Uterus (tissue), 3 donors: ENCODE measurements at regions not wholly inside any gene's neighbourhood (a gene's known extent, or its start where the extent isn't known, plus 50 kb on each side); places are given as distances from the start of the nearest gene placed in this dataset.

Source experiments
- DNase-seq, 2 donors: peaks; one replicate each; pipeline ENCODE4 v3.0.0-alpha.2; 2019 to 2020
- H3K27ac ChIP-seq, 2 donors: fragments of 200-600 bp; sonication (generic); 1 replicate in 1 of 2; 2 replicates in 1 of 2; pipeline ENCODE4 v1.5.1; 2016 to 2018
- H3K27me3 ChIP-seq, 2 donors: fragments of 200-600 bp; sonication (generic); one replicate each; pipeline ENCODE4 v1.5.1; 2018 to 2019; ENCODE audit warnings: control low read depth in 1 of 2
- H3K36me3 ChIP-seq, 2 donors: fragments of 200-600 bp; sonication (generic); one replicate each; pipeline ENCODE4 v1.5.1; 2019; ENCODE audit warnings: control low read depth in 1 of 2
- H3K4me1 ChIP-seq, 2 donors: fragments of 200-600 bp; sonication (generic); one replicate each; pipeline ENCODE4 v1.5.1; 2018 to 2019; ENCODE audit warnings: control low read depth in 1 of 2
- H3K4me3 ChIP-seq, 2 donors: fragments of 200-600 bp; sonication (generic); 1 replicate in 1 of 2; 2 replicates in 1 of 2; pipeline ENCODE4 v1.5.1; 2018 to 2019; ENCODE audit warnings: mild to moderate bottlenecking in 1 of 2
- H3K9me3 ChIP-seq, 2 donors: fragments of 200-600 bp; sonication (generic); one replicate each; pipeline ENCODE4 v1.5.1; 2019; ENCODE audit warnings: control low read depth in 1 of 2
- CTCF ChIP-seq, 4 experiments: fragments of 200-600 bp in 2 of 4; fragments of 450-650 bp in 2 of 4; sonication (generic) in 2 of 4; IDR thresholded peaks; one replicate each; pipeline ENCODE4 v1.5.1; 2016 to 2019; ENCODE audit warnings: antibody characterized with exemption in 4 of 4, mild to moderate bottlenecking in 2 of 4, moderate library complexity in 1 of 4
- POLR2A ChIP-seq, 2 donors: fragments of 450-650 bp; IDR thresholded peaks; one replicate each; pipeline ENCODE4 v1.6.1; 2016; ENCODE audit warnings: antibody characterized with exemption in 2 of 2, mild to moderate bottlenecking in 1 of 2, moderate library complexity in 1 of 2
- intact Hi-C: fragments of 100-400 bp; cut with DNase I; formaldehyde crosslinking; loops from one replicate; pipeline ENCODE4 v1.15.1; 2023; ENCODE audit warnings: low total_unique reads
- donor health status: DM: yes; HTN: yes; CAD: no.

- H3K9me3 ChIP-seq = no peaks in the 10 kb centered on the region
- no peak overlapping the region for H3K27ac ChIP-seq
- H3K4me1 ChIP-seq = no peaks in the 10 kb centered on the region
- TF ChIP-seq POLR2A (IDR thresholded peaks at IDR 0.05) (no peak), CTCF (IDR thresholded peaks at IDR 0.05) (no peak)
- no peak for DNase-seq
- no peak overlapping the region for H3K4me3 ChIP-seq
- H3K27me3 ChIP-seq = no peaks in the 10 kb centered on the region
- no peaks in the 10 kb centered on the region for H3K36me3 ChIP-seq
- intact Hi-C loops = no loop called here
Measured at GRCh38 chr15:87500240-87500639, 756.3 kb downstream of the NTRK3 start.

- Histone ChIP-seq H3K4me1 (no peaks in the 10 kb centered on the region), H3K27ac (no peak overlapping the region), H3K9me3 (no peaks in the 10 kb centered on the region), H3K36me3 (no peaks in the 10 kb centered on the region), H3K27me3 (no peaks in the 10 kb centered on the region), H3K4me3 (no peak overlapping the region)
- TF ChIP-seq CTCF (IDR thresholded peaks at IDR 0.05) = no peak
- intact Hi-C loops = no loop called here
- DNase-seq = no peak
Measured at GRCh38 chr15:87498560-87498959, 758.0 kb downstream of the NTRK3 start.

GRCh38 chr15:87496795-87497194, 759.7 kb downstream of the NTRK3 start:
- intact Hi-C loops = no loop called here
- no peaks in the 10 kb centered on the region for H3K4me1 ChIP-seq

GRCh38 chr15:87496109-87496508, 760.4 kb downstream of the NTRK3 start:
- no peaks in the 10 kb centered on the region for H3K27me3 ChIP-seq
- H3K27ac ChIP-seq = no peak overlapping the region
- H3K36me3 ChIP-seq = no peaks in the 10 kb centered on the region
- no peaks in the 10 kb centered on the region for H3K9me3 ChIP-seq
- intact Hi-C loops = no loop called here
- no peak for DNase-seq
- H3K4me1 ChIP-seq = no peaks in the 10 kb centered on the region
- TF ChIP-seq CTCF (IDR thresholded peaks at IDR 0.05) = no peak
- TF ChIP-seq POLR2A (IDR thresholded peaks at IDR 0.05) = no peak
- no peak overlapping the region for H3K4me3 ChIP-seq

More at GRCh38 chr15:87496795-87497194, 759.7 kb downstream of the NTRK3 start:
- Histone ChIP-seq H3K27ac (no peak overlapping the region), H3K27me3 (no peaks in the 10 kb centered on the region), H3K36me3 (no peaks in the 10 kb centered on the region), H3K9me3 (no peaks in the 10 kb centered on the region), H3K4me3 (no peak overlapping the region)
- no peak for DNase-seq
- TF ChIP-seq POLR2A (IDR thresholded peaks at IDR 0.05) = no peak
- TF ChIP-seq CTCF (IDR thresholded peaks at IDR 0.05) = no peak

GRCh38 chr15:87493803-87494202, 762.7 kb downstream of the NTRK3 start:
- no peak overlapping the region for H3K4me3 ChIP-seq
- H3K4me1 ChIP-seq = no peaks in the 10 kb centered on the region
- H3K9me3 ChIP-seq = no peaks in the 10 kb centered on the region
- no peak for DNase-seq
- intact Hi-C loops = no loop called here
- H3K36me3 ChIP-seq = no peaks in the 10 kb centered on the region
- H3K27ac ChIP-seq = no peak overlapping the region
- no peak for TF ChIP-seq POLR2A (IDR thresholded peaks at IDR 0.05)
- no peak for TF ChIP-seq CTCF (IDR thresholded peaks at IDR 0.05)
- no peaks in the 10 kb centered on the region for H3K27me3 ChIP-seq
